Heart left ventricle (tissue), 16 donors: ENCODE measurements at regions not wholly inside any gene's neighbourhood (a gene's known extent, or its start where the extent isn't known, plus 50 kb on each side); places are given as distances from the start of the nearest gene placed in this dataset.

Experiments
- ATAC-seq, 4 donors: fragments of 200-7000 bp; cut with Tn5 transposase; one replicate each; pipeline ENCODE4 v1.9.1; 2020 to 2022; ENCODE audit warnings: moderate library complexity in 4 of 4, mild to moderate bottlenecking in 3 of 4, moderate number of reproducible peaks in 1 of 4
- DNase-seq, 5 donors: peaks; one replicate each; pipeline ENCODE4 v3.0.0-alpha.2; 2020
- H3K27ac ChIP-seq, 12 donors: fragments of 200-600 bp; sonication (generic) in 4 of 12; one replicate each; pipeline versions ENCODE4 v1.5.0 to v1.8.0; 2016 to 2022; ENCODE audit warnings: mild to moderate bottlenecking in 2 of 12
- H3K27me3 ChIP-seq, 9 donors: fragments of 200-600 bp; sonication (generic) in 2 of 9; one replicate each; pipeline versions ENCODE4 v1.5.1 to v1.8.0; 2016 to 2022; ENCODE audit warnings: mild to moderate bottlenecking in 3 of 9
- H3K36me3 ChIP-seq, 9 donors: fragments of 200-600 bp; sonication (generic) in 2 of 9; one replicate each; pipeline versions ENCODE4 v1.5.0 to v1.8.0; 2018 to 2022; ENCODE audit warnings: mild to moderate bottlenecking in 2 of 9
- H3K4me1 ChIP-seq, 12 donors: fragments of 200-600 bp; sonication (generic) in 4 of 12; one replicate each; pipeline versions ENCODE4 v1.5.0 to v1.8.0; 2016 to 2022; ENCODE audit warnings: mild to moderate bottlenecking in 3 of 12
- H3K4me3 ChIP-seq, 12 donors: fragments of 200-600 bp; sonication (generic) in 4 of 12; one replicate each; pipeline versions ENCODE4 v1.5.0 to v1.8.0; 2017 to 2022; ENCODE audit warnings: mild to moderate bottlenecking in 9 of 12, moderate library complexity in 4 of 12
- H3K9me3 ChIP-seq, 12 donors: fragments of 200-600 bp; sonication (generic) in 4 of 12; one replicate each; pipeline versions ENCODE4 v1.5.0 to v1.8.0; 2016 to 2022; ENCODE audit warnings: mild to moderate bottlenecking in 1 of 12
- POLR2A ChIP-seq, 2 donors: fragments of 450-650 bp; IDR thresholded peaks; one replicate each; pipeline ENCODE4 v1.6.1; 2017; ENCODE audit warnings: antibody characterized with exemption in 2 of 2, mild to moderate bottlenecking in 2 of 2, moderate library complexity in 2 of 2
- WGBS, 4 donors: extraction: QIAGEN DNeasy Blood & Tissue Kit in 2 of 4; methylation state at CpG; one replicate each; pipeline versions ENCODE4 v1.1.5 to v1.1.7; 2013 to 2018; 5-methylcytosine and 5-hydroxymethylcytosine counted together
- intact Hi-C, 10 donors: fragments of 100-400 bp; cut with DNase I; formaldehyde crosslinking; loops; one replicate each; pipeline versions ENCODE4 v1.11.1 to v1.14.2; 2022
- TF ChIP-seq, protein P1 (sequence below), 12 donors: fragments of 200-600 bp; sonication (generic) in 4 of 12; IDR thresholded peaks; one replicate each; pipeline versions ENCODE4 v1.5.0 to v1.8.0; 2018 to 2022; ENCODE audit warnings: antibody characterized with exemption in 12 of 12, mild to moderate bottlenecking in 5 of 12
- donor health status: ischemic (EF 13 %, LVEDD 7.1; RV severe dilation, severe dysfunction).
- donor health status: healthy with polysubstance abuse.
- donor health status: DM: no; HTN: yes; CAD: no.
- donor health status: DM: no; HTN: no; CAD: no.
- donor health status: ischemic (EF 25% LVEDD 6.9; RV normal size, moderate dysfunction).
- donor health status: ischemic (EF 25% LVEDD 5.7; RV mildly dilated, moderate dysfunction).
- donor health status: healthy.
- donor health status: DM: yes; HTN: yes; CAD: no.
- donor health status: ischemic (EF 35%, LVEDD 5.7; RV mildly dilated, moderate dysfunction).
- donor health status: nonischemic (EF 11% LVEDD 7.7; RV severe dilation, severe dysfunction).
- donor health status: DM: yes; HTN: yes; CAD: no.
- donor health status: PGD.
- donor health status: ischemic (EF 29% LVEDD 5.4; RV normal size, mild dysfunction).
- donor health status: nonischemic (EF 23%, LVEDD 6.1; RV moderate dilation, normal function).

DNA sequence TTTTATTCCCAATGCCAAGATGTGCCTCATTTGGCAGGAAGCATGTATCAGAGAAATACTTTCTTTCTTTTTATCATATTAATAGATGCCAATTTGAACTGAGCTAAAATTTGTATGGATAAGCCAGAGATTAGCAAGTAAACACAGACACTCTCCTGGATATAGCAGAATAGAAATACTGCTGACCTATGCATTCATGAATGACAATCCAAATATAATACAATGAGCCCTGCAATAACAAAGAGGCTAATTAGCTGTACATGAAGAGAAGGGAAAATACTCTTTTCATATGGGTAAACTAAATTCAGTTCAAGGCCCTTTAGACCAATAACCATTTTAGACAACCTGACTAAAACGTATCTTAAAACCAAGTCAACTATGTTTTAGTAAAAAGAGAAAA is 388.1 kb upstream of the NR5A2 start:
- DNase-seq (no peak), ATAC-seq (no peak)
- Histone ChIP-seq H3K9me3 (peaks cover 0 to 31% (median 0%) of the 10 kb centered on the region in 12 donors), H3K4me1 (no peaks in the 10 kb centered on the region), H3K4me3 (no peak overlapping the region), H3K36me3 (no peaks in the 10 kb centered on the region), H3K27me3 (no peaks in the 10 kb centered on the region), H3K27ac (no peak overlapping the region)
- 67 to 82% (median 79%) methylated on average over 1 of the region's 1 CpG for WGBS, 4 donors
- intact Hi-C loops: no loop called here
- TF ChIP-seq POLR2A (IDR thresholded peaks at IDR 0.05): no peak
- TF ChIP-seq, protein P1, sequence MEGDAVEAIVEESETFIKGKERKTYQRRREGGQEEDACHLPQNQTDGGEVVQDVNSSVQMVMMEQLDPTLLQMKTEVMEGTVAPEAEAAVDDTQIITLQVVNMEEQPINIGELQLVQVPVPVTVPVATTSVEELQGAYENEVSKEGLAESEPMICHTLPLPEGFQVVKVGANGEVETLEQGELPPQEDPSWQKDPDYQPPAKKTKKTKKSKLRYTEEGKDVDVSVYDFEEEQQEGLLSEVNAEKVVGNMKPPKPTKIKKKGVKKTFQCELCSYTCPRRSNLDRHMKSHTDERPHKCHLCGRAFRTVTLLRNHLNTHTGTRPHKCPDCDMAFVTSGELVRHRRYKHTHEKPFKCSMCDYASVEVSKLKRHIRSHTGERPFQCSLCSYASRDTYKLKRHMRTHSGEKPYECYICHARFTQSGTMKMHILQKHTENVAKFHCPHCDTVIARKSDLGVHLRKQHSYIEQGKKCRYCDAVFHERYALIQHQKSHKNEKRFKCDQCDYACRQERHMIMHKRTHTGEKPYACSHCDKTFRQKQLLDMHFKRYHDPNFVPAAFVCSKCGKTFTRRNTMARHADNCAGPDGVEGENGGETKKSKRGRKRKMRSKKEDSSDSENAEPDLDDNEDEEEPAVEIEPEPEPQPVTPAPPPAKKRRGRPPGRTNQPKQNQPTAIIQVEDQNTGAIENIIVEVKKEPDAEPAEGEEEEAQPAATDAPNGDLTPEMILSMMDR (IDR thresholded peaks at IDR 0.05): no peak

DNA sequence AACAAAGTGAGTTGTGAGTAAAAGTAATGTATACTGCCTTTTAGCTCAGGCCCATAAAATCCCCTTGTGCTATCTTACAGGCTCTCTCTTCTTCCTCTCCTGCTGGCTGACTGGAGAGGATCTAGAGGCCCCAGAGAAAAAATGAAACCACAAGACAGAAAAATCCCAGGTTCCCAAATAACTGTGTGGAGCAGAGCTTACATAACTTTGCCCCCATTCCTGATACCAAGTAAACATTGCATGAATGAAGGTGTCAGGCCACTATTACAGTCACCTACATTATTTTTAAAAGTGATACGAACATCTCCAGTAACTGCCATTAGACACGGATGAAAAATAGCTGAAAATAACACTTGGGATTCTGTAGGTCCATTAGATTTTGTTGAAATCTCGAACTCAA is 386.0 kb upstream of the NR5A2 start:
- 78 to 87% (median 82%) methylated on average over 3 of the region's 3 CpGs for WGBS, 4 donors
- Histone ChIP-seq H3K36me3 (no peaks in the 10 kb centered on the region), H3K9me3 (peaks cover 0 to 14% (median 0%) of the 10 kb centered on the region in 12 donors), H3K27me3 (no peaks in the 10 kb centered on the region), H3K27ac (no peak overlapping the region), H3K4me1 (no peaks in the 10 kb centered on the region), H3K4me3 (no peak overlapping the region)
- ATAC-seq (no peak), DNase-seq (no peak)
- intact Hi-C loops: no loop called here
- TF ChIP-seq POLR2A (IDR thresholded peaks at IDR 0.05): no peak

- H3K27ac ChIP-seq: no peak overlapping the region
- no peaks in the 10 kb centered on the region for H3K36me3 ChIP-seq
- DNase-seq (no peak), ATAC-seq (no peak)
- TF ChIP-seq POLR2A (IDR thresholded peaks at IDR 0.05): no peak
- TF ChIP-seq, protein P1 (IDR thresholded peaks at IDR 0.05): no peak
- intact Hi-C loops: no loop called here
- no peaks in the 10 kb centered on the region for H3K27me3 ChIP-seq
- no peak overlapping the region for H3K4me3 ChIP-seq
- peaks cover 0 to 20% (median 0%) of the 10 kb centered on the region in 12 donors for H3K9me3 ChIP-seq
- no peaks in the 10 kb centered on the region for H3K4me1 ChIP-seq
- whole genome bisulfite sequencing, 4 donors: 12 to 31% (median 20%) methylated on average over 1 of the region's 1 CpG
These were observed 382.6 kb upstream of the NR5A2 start for GRCh38 chr1:199644912-199645311.

DNA sequence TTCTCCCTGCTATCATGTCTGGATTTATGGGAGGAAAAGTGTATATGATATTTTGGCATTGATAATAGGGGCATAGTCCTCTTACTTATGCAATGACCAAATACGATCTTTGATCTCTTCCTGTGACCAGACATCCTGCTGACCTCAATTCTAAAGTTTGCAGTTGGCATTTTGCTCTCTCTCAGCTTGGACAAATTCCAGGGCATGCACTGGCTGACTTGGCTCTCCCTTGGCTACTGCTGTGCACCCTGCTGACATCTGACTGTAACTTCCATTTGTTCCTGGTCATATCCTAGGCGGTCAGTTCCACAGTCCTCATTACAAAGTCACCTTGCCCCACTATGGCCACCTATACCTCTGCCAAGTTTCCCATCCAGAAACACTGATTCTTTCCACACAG is 380.7 kb upstream of the NR5A2 start:
- H3K9me3 ChIP-seq: peaks cover 0 to 20% (median 0%) of the 10 kb centered on the region in 12 donors
- no peaks in the 10 kb centered on the region for H3K4me1 ChIP-seq
- intact Hi-C loops: no loop called here
- no peaks in the 10 kb centered on the region for H3K27me3 ChIP-seq
- 58 to 83% (median 68%) methylated on average over 2 of the region's 2 CpGs for WGBS, 4 donors
- TF ChIP-seq POLR2A (IDR thresholded peaks at IDR 0.05): no peak
- TF ChIP-seq, protein P1 (IDR thresholded peaks at IDR 0.05): no peak
- DNase-seq (no peak), ATAC-seq (peak in 2 of 4 donors; percentile 34 to 44)
- no peak overlapping the region for H3K4me3 ChIP-seq
- H3K27ac ChIP-seq: no peak overlapping the region
- H3K36me3 ChIP-seq: no peaks in the 10 kb centered on the region

DNA sequence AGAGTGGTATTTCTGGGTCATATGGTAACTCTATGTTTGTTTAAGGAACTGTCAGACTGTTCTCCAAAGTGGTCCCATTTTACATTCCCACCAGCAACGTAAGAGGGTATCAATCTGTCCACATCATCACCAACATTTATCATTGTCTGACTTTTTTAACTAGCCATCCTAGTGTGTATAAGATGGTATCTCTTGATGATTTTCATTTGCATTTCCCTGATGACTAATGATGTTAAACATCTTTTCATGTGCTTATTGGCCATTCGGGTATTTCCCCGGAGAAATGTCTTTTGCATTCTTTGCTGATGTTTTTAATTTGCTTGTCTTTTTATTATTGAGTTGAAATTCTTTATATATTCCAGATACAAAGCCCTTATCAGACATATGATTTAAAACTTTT is 370.1 kb upstream of the NR5A2 start:
- H3K4me3 ChIP-seq: no peak overlapping the region
- intact Hi-C loops: no loop called here
- no peak overlapping the region for H3K27ac ChIP-seq
- TF ChIP-seq, protein P1 (IDR thresholded peaks at IDR 0.05): no peak
- TF ChIP-seq POLR2A (IDR thresholded peaks at IDR 0.05): no peak
- ATAC-seq (no peak), DNase-seq (no peak)
- H3K4me1 ChIP-seq: no peaks in the 10 kb centered on the region
- no peaks in the 10 kb centered on the region for H3K9me3 ChIP-seq
- 85 to 88% (median 87%) methylated on average over 3 of the region's 3 CpGs for WGBS, 4 donors
- H3K36me3 ChIP-seq: no peaks in the 10 kb centered on the region
- H3K27me3 ChIP-seq: no peaks in the 10 kb centered on the region
